ENCODE measurements at regions not wholly inside any gene's neighbourhood (a gene's known extent, or its start where the extent isn't known, plus 50 kb on each side); places are given as distances from the start of the nearest gene placed in this dataset.

DNA sequence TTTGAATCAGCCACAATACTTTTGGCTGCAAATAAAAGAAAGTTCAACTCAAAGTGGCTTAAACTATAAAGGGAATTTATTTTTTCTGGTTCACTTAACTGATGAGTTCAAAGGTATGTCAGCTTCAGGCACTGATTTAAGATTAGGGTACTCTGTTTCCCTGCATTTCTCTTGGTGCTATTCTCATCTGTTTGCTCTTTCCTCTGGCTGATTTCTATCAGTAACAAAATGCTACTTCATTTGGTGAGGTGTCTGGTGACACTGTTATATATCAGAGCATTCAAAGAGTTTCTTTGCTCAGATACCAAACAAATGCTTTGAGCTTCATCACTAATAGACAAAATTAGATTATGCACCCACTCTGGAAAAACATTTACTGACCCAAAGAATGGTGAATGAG is 65.9 kb upstream of the HTR4 start:
- TF ChIP-seq, protein P1, sequence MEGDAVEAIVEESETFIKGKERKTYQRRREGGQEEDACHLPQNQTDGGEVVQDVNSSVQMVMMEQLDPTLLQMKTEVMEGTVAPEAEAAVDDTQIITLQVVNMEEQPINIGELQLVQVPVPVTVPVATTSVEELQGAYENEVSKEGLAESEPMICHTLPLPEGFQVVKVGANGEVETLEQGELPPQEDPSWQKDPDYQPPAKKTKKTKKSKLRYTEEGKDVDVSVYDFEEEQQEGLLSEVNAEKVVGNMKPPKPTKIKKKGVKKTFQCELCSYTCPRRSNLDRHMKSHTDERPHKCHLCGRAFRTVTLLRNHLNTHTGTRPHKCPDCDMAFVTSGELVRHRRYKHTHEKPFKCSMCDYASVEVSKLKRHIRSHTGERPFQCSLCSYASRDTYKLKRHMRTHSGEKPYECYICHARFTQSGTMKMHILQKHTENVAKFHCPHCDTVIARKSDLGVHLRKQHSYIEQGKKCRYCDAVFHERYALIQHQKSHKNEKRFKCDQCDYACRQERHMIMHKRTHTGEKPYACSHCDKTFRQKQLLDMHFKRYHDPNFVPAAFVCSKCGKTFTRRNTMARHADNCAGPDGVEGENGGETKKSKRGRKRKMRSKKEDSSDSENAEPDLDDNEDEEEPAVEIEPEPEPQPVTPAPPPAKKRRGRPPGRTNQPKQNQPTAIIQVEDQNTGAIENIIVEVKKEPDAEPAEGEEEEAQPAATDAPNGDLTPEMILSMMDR (IDR thresholded peaks at IDR 0.05) = no peak
- no peaks in the 10 kb centered on the region for H3K4me1 ChIP-seq (ENCODE audit: control insufficient read depth in 1 of 2, insufficient read depth in 2 of 2, low read length in 2 of 2)
- Mint-ChIP-seq H3K36me3 (no peaks in the 10 kb centered on the region), H3K9me3 (peaks cover 0 to 13% (median 2%) of the 10 kb centered on the region in 7 donors), H3K27me3 (ENCODE audit: low read depth in 3 of 3) (peaks cover 0 to 4% (median 0%) of the 10 kb centered on the region in 3 donors), H3K4me3 (no peak overlapping the region), H3K4me1 (peaks cover 2% of the 10 kb centered on the region), H3K27ac (no peak overlapping the region)
- no peak overlapping the region for H3K4me3 ChIP-seq (replicated peaks in 1 of 3; ENCODE audit: low read depth in 2 of 3, low read length in 3 of 3)
- no peaks in the 10 kb centered on the region for H3K79me2 ChIP-seq (ENCODE audit: insufficient read depth, low read length)
- no peak overlapping the region for H2AFZ ChIP-seq (ENCODE audit: insufficient read depth, low read depth, low read length, poor library complexity, severe bottlenecking)
- H3K27me3 ChIP-seq (ENCODE audit: control insufficient read depth in 2 of 2, insufficient read depth in 2 of 2, low read length in 2 of 2) = no peaks in the 10 kb centered on the region
- H4K20me1 ChIP-seq (ENCODE audit: insufficient read depth, low read length) = no peaks in the 10 kb centered on the region
- H3K9me3 ChIP-seq (replicated peaks in 1 of 2; ENCODE audit: control insufficient read depth in 1 of 2, insufficient read depth in 1 of 2, low read length in 2 of 2) = no peaks in the 10 kb centered on the region
- H3K9ac ChIP-seq (ENCODE audit: insufficient read depth, low read length, poor library complexity, severe bottlenecking) = no peak overlapping the region
- intact Hi-C loops (cut with micrococcal nuclease) = no loop called here
- no peak overlapping the region for H3K4me2 ChIP-seq (replicated peaks; ENCODE audit: extremely low read depth, low read length, poor library complexity, severe bottlenecking)
- H3K27ac ChIP-seq (ENCODE audit: low read depth in 1 of 2, low read length in 2 of 2) = no peak overlapping the region
- H3K36me3 ChIP-seq (replicated peaks in 1 of 2; ENCODE audit: control insufficient read depth in 1 of 2, insufficient read depth in 2 of 2, low read length in 2 of 2) = no peaks in the 10 kb centered on the region
- DNase-seq = no peak

DNA sequence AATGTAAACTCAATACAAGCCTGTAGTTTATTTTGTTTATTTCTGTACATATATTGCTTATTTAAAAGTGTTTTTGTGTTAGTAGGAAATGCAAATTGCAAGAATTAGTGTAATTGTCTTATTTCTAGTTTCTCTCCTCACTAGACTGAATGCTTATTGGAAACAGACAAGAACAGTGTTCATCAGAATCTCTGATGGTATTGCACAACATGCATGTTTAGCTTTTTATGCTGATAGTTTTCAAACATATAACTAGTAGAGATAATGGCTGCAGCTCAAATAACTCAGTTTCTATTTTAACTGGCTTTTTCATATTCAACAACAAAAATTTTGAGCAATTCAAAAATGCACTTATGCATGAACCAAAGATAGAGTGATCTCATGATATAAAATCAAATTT is 68.8 kb upstream of the HTR4 start:
- Histone ChIP-seq H3K9me3 (replicated peaks in 1 of 2; ENCODE audit: control insufficient read depth in 1 of 2, insufficient read depth in 1 of 2, low read length in 2 of 2) (no peaks in the 10 kb centered on the region), H3K79me2 (ENCODE audit: insufficient read depth, low read length) (no peaks in the 10 kb centered on the region), H3K27me3 (ENCODE audit: control insufficient read depth in 2 of 2, insufficient read depth in 2 of 2, low read length in 2 of 2) (no peaks in the 10 kb centered on the region), H3K27ac (ENCODE audit: low read depth in 1 of 2, low read length in 2 of 2) (no peak overlapping the region), H3K4me2 (replicated peaks; ENCODE audit: extremely low read depth, low read length, poor library complexity, severe bottlenecking) (no peak overlapping the region), H3K9ac (ENCODE audit: insufficient read depth, low read length, poor library complexity, severe bottlenecking) (no peak overlapping the region), H4K20me1 (ENCODE audit: insufficient read depth, low read length) (no peaks in the 10 kb centered on the region), H3K4me1 (ENCODE audit: control insufficient read depth in 1 of 2, insufficient read depth in 2 of 2, low read length in 2 of 2) (no peaks in the 10 kb centered on the region), H3K36me3 (replicated peaks in 1 of 2; ENCODE audit: control insufficient read depth in 1 of 2, insufficient read depth in 2 of 2, low read length in 2 of 2) (no peaks in the 10 kb centered on the region), H2AFZ (ENCODE audit: insufficient read depth, low read depth, low read length, poor library complexity, severe bottlenecking) (no peak overlapping the region), H3K4me3 (replicated peaks in 1 of 3; ENCODE audit: low read depth in 2 of 3, low read length in 3 of 3) (no peak overlapping the region)
- no peak for DNase-seq
- Mint-ChIP-seq H3K27me3 (ENCODE audit: low read depth in 3 of 3) (peaks cover 0 to 4% (median 1%) of the 10 kb centered on the region in 3 donors), H3K27ac (no peak overlapping the region), H3K4me1 (no peaks in the 10 kb centered on the region), H3K4me3 (no peak overlapping the region), H3K36me3 (no peaks in the 10 kb centered on the region), H3K9me3 (no peaks in the 10 kb centered on the region)
- TF ChIP-seq, protein P1 (IDR thresholded peaks at IDR 0.05) = no peak
- intact Hi-C loops (cut with micrococcal nuclease) = no loop called here

All from CD14-positive monocyte (primary cell).